ENCODE measurements at regions not wholly inside any gene's neighbourhood (a gene's known extent, or its start where the extent isn't known, plus 50 kb on each side); places are given as distances from the start of the nearest gene placed in this dataset.

DNA sequence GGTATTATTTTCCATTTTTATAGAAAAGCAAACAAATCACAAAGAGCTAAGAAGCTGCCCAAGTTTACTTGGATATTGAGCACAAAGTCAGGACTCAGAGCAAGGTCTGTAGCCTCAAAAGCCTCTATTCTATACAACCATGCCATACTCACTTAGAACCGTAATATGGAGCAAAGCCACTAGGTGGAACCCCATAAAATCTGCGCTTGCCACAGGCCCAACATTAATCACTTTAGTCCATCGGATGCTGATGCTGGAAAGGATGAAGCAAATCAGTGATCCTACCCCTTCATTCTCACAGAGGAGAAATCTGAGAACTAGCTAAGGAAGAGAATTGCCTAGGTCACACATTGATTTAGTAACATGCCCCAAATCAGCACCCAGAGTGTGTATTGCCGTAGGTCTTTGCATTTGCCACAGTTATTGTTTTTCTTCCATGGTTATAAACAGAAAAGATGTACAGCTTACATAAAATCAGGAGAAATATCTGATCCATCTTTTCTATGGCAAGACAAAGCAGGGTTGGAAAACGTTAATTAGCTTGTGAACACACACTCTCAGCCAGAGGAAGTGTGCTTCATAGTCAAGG is 56.7 kb upstream of the RAB38 start:
- TF ChIP-seq, protein P1, sequence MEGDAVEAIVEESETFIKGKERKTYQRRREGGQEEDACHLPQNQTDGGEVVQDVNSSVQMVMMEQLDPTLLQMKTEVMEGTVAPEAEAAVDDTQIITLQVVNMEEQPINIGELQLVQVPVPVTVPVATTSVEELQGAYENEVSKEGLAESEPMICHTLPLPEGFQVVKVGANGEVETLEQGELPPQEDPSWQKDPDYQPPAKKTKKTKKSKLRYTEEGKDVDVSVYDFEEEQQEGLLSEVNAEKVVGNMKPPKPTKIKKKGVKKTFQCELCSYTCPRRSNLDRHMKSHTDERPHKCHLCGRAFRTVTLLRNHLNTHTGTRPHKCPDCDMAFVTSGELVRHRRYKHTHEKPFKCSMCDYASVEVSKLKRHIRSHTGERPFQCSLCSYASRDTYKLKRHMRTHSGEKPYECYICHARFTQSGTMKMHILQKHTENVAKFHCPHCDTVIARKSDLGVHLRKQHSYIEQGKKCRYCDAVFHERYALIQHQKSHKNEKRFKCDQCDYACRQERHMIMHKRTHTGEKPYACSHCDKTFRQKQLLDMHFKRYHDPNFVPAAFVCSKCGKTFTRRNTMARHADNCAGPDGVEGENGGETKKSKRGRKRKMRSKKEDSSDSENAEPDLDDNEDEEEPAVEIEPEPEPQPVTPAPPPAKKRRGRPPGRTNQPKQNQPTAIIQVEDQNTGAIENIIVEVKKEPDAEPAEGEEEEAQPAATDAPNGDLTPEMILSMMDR (IDR thresholded peaks at IDR 0.05; ENCODE audit: low read depth, low read length, poor library complexity, severe bottlenecking): peak; percentile 68
- TF ChIP-seq EZH2phosphoT487 (IDR thresholded peaks at IDR 0.05; ENCODE audit: borderline replicate concordance, low read length): no peak
- H4K20me1 ChIP-seq (ENCODE audit: control insufficient read depth, insufficient read depth, low read depth, low read length): no peaks in the 10 kb centered on the region
- H3K79me2 ChIP-seq (ENCODE audit: control insufficient read depth, low read length): no peaks in the 10 kb centered on the region
- H3K9me2 ChIP-seq (replicated peaks; ENCODE audit: control insufficient read depth, low read length): no peaks in the 10 kb centered on the region
- H3K4me3 ChIP-seq (ENCODE audit: low read length): no peak overlapping the region
- no peaks in the 10 kb centered on the region for H3K27me3 ChIP-seq (ENCODE audit: control insufficient read depth, low read length)
- no peaks in the 10 kb centered on the region for H3K4me1 ChIP-seq (ENCODE audit: control insufficient read depth, low read length)
- peaks cover 4% of the 10 kb centered on the region; the same call in 1 of the 2 replicates for H3K9me3 ChIP-seq (ENCODE audit: control insufficient read depth, insufficient read depth, low read length)
- no peaks in the 10 kb centered on the region for H3F3A ChIP-seq (ENCODE audit: control insufficient read depth, insufficient read depth)
- no peak overlapping the region for H3K4me2 ChIP-seq (ENCODE audit: low read length)
- no peak overlapping the region for H3K27ac ChIP-seq (ENCODE audit: low read depth, low read length)
- H3K36me3 ChIP-seq (ENCODE audit: control insufficient read depth, low read length): no peaks in the 10 kb centered on the region

DNA sequence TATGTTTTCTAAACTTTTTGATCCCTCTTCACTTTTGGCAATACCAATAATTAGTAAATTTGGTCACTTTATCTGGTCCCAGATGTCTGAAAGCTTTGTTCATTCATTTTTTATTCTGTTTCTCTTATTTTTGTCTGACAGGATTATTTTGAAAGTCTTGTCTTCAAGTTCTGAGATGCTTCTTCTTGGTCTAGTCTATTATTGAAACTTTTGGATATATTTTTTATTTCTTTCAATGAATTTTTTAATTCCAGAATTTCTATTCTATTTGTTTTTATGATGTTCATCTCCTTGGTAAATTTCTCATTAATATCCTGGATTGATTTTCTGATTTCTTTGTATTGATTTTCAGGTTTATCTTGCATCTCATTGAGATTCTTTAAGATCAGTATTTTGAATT is 54.1 kb upstream of the RAB38 start:
- Histone ChIP-seq H4K20me1 (ENCODE audit: control insufficient read depth, insufficient read depth, low read depth, low read length) (no peaks in the 10 kb centered on the region), H3K79me2 (ENCODE audit: control insufficient read depth, low read length) (no peaks in the 10 kb centered on the region), H3F3A (ENCODE audit: control insufficient read depth, insufficient read depth) (no peaks in the 10 kb centered on the region), H3K4me2 (ENCODE audit: low read length) (no peak overlapping the region), H3K9me3 (ENCODE audit: control insufficient read depth, insufficient read depth, low read length) (peaks cover 9% of the 10 kb centered on the region; the same call in 1 of the 2 replicates), H3K4me3 (ENCODE audit: low read length) (no peak overlapping the region), H3K9me2 (replicated peaks; ENCODE audit: control insufficient read depth, low read length) (no peaks in the 10 kb centered on the region), H3K27ac (ENCODE audit: low read depth, low read length) (no peak overlapping the region), H3K27me3 (ENCODE audit: control insufficient read depth, low read length) (no peaks in the 10 kb centered on the region), H3K4me1 (ENCODE audit: control insufficient read depth, low read length) (no peaks in the 10 kb centered on the region), H3K36me3 (ENCODE audit: control insufficient read depth, low read length) (no peaks in the 10 kb centered on the region)
- TF ChIP-seq EZH2phosphoT487 (IDR thresholded peaks at IDR 0.05; ENCODE audit: borderline replicate concordance, low read length): no peak
- TF ChIP-seq, protein P1 (IDR thresholded peaks at IDR 0.05; ENCODE audit: low read depth, low read length, poor library complexity, severe bottlenecking): no peak

All from DOHH2 (cell line).